OCI-LY1 (cell line): ENCODE measurements at regions not wholly inside any gene's neighbourhood (a gene's known extent, or its start where the extent isn't known, plus 50 kb on each side); places are given as distances from the start of the nearest gene placed in this dataset.

Source experiments
- CTCF ChIP-seq: fragments of 200-600 bp; sonication (generic), shearing (Covaris generic); IDR thresholded peaks from 2 replicates; pipeline ENCODE4 v1.5.1; 2017; ENCODE audit warnings: mild to moderate bottlenecking, antibody characterized with exemption, low read length, moderate library complexity, mixed read lengths
- EZH2 ChIP-seq: fragments of 200-600 bp; sonication (generic), shearing (Covaris generic); IDR thresholded peaks from 2 replicates; pipeline ENCODE4 v1.8.0; 2017; ENCODE audit warnings: borderline replicate concordance, mixed run types, mild to moderate bottlenecking, antibody characterized with exemption, low read length, moderate library complexity, mixed read lengths

- TF ChIP-seq CTCF = no peak
- no peak for TF ChIP-seq EZH2
These were observed 130.2 kb upstream of the SV2C start for GRCh38 chr5:75952963-75953362.
